ENCODE measurements at regions not wholly inside any gene's neighbourhood (a gene's known extent, or its start where the extent isn't known, plus 50 kb on each side); places are given as distances from the start of the nearest gene placed in this dataset.

DNA sequence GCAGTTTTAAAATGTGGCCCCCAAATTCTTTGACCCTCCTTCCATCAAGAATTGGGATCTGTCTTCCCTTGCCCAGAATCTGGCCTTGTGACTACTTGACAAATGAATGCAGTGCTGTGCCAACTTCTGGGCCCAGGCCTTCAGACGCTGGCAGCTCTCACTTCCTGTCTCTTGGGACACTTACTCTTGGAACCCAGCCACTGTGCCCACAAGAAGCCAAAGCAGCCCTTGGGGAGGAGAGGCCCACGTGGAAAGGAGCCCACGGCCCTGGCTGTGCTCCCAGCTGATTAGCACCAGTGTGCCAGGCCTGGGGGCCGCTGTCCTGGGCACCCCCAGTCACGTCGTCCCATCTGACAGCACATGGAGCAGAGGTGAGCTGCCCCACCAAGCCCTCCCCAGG lies 56.6 kb downstream of the RPL37A start:
- H3K23me2 ChIP-seq (ENCODE audit: low read depth, low read length), result no peaks in the 10 kb centered on the region
- no peak overlapping the region for H3K23ac ChIP-seq (ENCODE audit: insufficient read length)
- H2BK15ac ChIP-seq (ENCODE audit: low read length), result no peak overlapping the region
- H3K27ac ChIP-seq (ENCODE audit: low read depth, low read length), result no peak overlapping the region
- H3K18ac ChIP-seq (ENCODE audit: extremely low read depth, low read length), result no peak overlapping the region
- POLR2A ChIA-PET (ENCODE audit: partially characterized antibody), result interaction anchor here (1.1 kb wide), 2 partner anchors 12 to 57 kb away, joined by 3 to 4 read pairs; partner anchors contain the start of gene RPL37A
- H3K79me1 ChIP-seq (ENCODE audit: low read depth, low read length), result no peaks in the 10 kb centered on the region
- WGBS, 2 experiments (ENCODE audit: extremely low coverage in 1 of 2, insufficient coverage in 1 of 2, insufficient read length in 1 of 2, insufficient replicate concordance in 2 of 2, low coverage in 1 of 2, low lambda C conversion rate in 2 of 2, missing lambda C conversion rate in 1 of 2), result 84% methylated on average over 4 of the region's 6 CpGs; no CpG with 5 or more reads in 1 of the 2 experiments
- H3K56ac ChIP-seq (replicated peaks; ENCODE audit: insufficient read length, low read depth, low read length), result no peak overlapping the region
- no peak overlapping the region for H3K9ac ChIP-seq (replicated peaks in 1 of 4; ENCODE audit: extremely low read depth in 1 of 4, low read depth in 3 of 4, low read length in 3 of 4)
- H3K79me2 ChIP-seq (ENCODE audit: control insufficient read depth in 1 of 2, insufficient read depth in 2 of 2, low read length in 2 of 2), result no peaks in the 10 kb centered on the region
- no peaks in the 10 kb centered on the region for H3K36me3 ChIP-seq (ENCODE audit: control insufficient read depth in 2 of 4, insufficient read depth in 4 of 4, low read length in 3 of 4)
- H3K4me2 ChIP-seq (ENCODE audit: insufficient read depth in 1 of 2, low read depth in 2 of 2, low read length in 2 of 2), result no peak overlapping the region
- H2BK120ac ChIP-seq (replicated peaks; ENCODE audit: low read depth, low read length), result no peak overlapping the region
- H2AK5ac ChIP-seq (ENCODE audit: low read depth, low read length), result no peak overlapping the region
- H3K4ac ChIP-seq (replicated peaks; ENCODE audit: insufficient read length, low read depth, low read length), result no peak overlapping the region
- no peak overlapping the region for H2AFZ ChIP-seq (ENCODE audit: low read length)
- H4K20me1 ChIP-seq (replicated peaks in 1 of 2; ENCODE audit: control insufficient read depth in 1 of 2, insufficient read depth in 2 of 2, low read length in 2 of 2), result no peaks in the 10 kb centered on the region
- H3K4me1 ChIP-seq (replicated peaks in 1 of 4; ENCODE audit: control insufficient read depth in 3 of 4, insufficient read depth in 4 of 4, low read length in 3 of 4), result peaks cover 7 to 17% (median 10%) of the 10 kb centered on the region in 4 experiments
- DNase-seq (ENCODE audit: low read depth in 1 of 2, low spot score in 2 of 2) (no peak), FAIRE-seq (no peak)
- H2BK20ac ChIP-seq (ENCODE audit: low read length), result 0 out of 2 replicates have a peak overlapping the region, but pooled peaks have one; percentile 26
- H2BK12ac ChIP-seq (ENCODE audit: low read depth, low read length), result peak overlapping the region; percentile 50; the same call in 1 of the 2 replicates
- H3K14ac ChIP-seq (ENCODE audit: insufficient read length), result no peak overlapping the region
- CTCF ChIA-PET (ENCODE audit: partially characterized antibody), result interaction anchor here (1.1 kb wide), 2 partner anchors 54 to 81 kb away, joined by 3 read pairs; no protein-coding TSS in a partner anchor
- H4K8ac ChIP-seq (ENCODE audit: extremely low read depth, insufficient read depth, low read length), result no peak overlapping the region
- H4K91ac ChIP-seq (replicated peaks; ENCODE audit: insufficient read length, low read length), result peak overlapping the region; percentile 17
- H2BK5ac ChIP-seq (ENCODE audit: low read depth, low read length), result no peak overlapping the region
- H4K5ac ChIP-seq (ENCODE audit: insufficient read length, low read depth, low read length), result no peak overlapping the region
- no peaks in the 10 kb centered on the region for H3K27me3 ChIP-seq (replicated peaks in 1 of 4; ENCODE audit: control insufficient read depth in 3 of 4, extremely low read depth in 1 of 4, insufficient read depth in 3 of 4, low read length in 3 of 4)
- no peaks in the 10 kb centered on the region for H3K9me3 ChIP-seq (ENCODE audit: insufficient read depth in 2 of 2, low read depth in 1 of 2, low read length in 1 of 2)
- H3K4me3 ChIP-seq (ENCODE audit: extremely low read depth in 1 of 4, insufficient read depth in 2 of 4, low read depth in 3 of 4, low read length in 4 of 4), result no peak overlapping the region
- TF ChIP-seq, protein P1, sequence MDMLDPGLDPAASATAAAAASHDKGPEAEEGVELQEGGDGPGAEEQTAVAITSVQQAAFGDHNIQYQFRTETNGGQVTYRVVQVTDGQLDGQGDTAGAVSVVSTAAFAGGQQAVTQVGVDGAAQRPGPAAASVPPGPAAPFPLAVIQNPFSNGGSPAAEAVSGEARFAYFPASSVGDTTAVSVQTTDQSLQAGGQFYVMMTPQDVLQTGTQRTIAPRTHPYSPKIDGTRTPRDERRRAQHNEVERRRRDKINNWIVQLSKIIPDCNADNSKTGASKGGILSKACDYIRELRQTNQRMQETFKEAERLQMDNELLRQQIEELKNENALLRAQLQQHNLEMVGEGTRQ (IDR thresholded peaks at IDR 0.05; ENCODE audit: low read length), result no peak
- TF ChIP-seq SP2 (IDR thresholded peaks at IDR 0.05; ENCODE audit: low read length) (no peak), SIN3A (conservative IDR thresholded peaks at IDR 0.05 in 1 of 2, IDR thresholded peaks at IDR 0.05 in 1 of 2; ENCODE audit: low read depth in 1 of 2, low read length in 2 of 2) (no peak)
